ENCODE measurements at regions not wholly inside any gene's neighbourhood (a gene's known extent, or its start where the extent isn't known, plus 50 kb on each side); places are given as distances from the start of the nearest gene placed in this dataset.
"Not testable (repeated sequence)": the region's sequence is repeated elsewhere in the genome, so short reads cannot be mapped to it uniquely, and the experiment has no call there.

GRCh38 chr16:48003206-48003907 is 152.4 kb downstream of the ABCC12 start:
- DNase-seq: no peak

- DNase-seq: no peak
Observed at GRCh38 chr16:48001324-48001895, 154.4 kb downstream of the ABCC12 start.

- no peak for DNase-seq
Observed at GRCh38 chr16:48000622-48001021, 155.2 kb downstream of the ABCC12 start.

- DNase-seq: no peak
Observed at GRCh38 chr16:47999595-47999994, 156.2 kb downstream of the ABCC12 start.

GRCh38 chr16:47995354-47995753 is 160.4 kb downstream of the ABCC12 start:
- no peak for DNase-seq

GRCh38 chr16:47991491-47991890 is 164.3 kb downstream of the ABCC12 start:
- no peak for DNase-seq

- no peak for DNase-seq
Observed at GRCh38 chr16:47990676-47991075, 165.1 kb downstream of the ABCC12 start.

GRCh38 chr16:47987136-47987535 is 168.7 kb downstream of the ABCC12 start:
- no peak for DNase-seq

- no peak for DNase-seq
Observed at GRCh38 chr16:47986031-47986430, 169.8 kb downstream of the ABCC12 start.

- no peak for DNase-seq
Observed at GRCh38 chr16:47984669-47985068, 171.1 kb downstream of the ABCC12 start.

GRCh38 chr16:47983999-47984580 is 171.7 kb downstream of the ABCC12 start:
- no peak for DNase-seq

GRCh38 chr16:47980212-47980611 is 175.6 kb downstream of the ABCC12 start:
- DNase-seq: no peak

GRCh38 chr16:47979616-47980182 is 176.1 kb downstream of the ABCC12 start:
- DNase-seq: no peak

- DNase-seq: no peak
Observed at GRCh38 chr16:47979164-47979520, 176.7 kb downstream of the ABCC12 start.

GRCh38 chr16:47978491-47979163 is 177.2 kb downstream of the ABCC12 start:
- no peak for DNase-seq

- DNase-seq: no peak
Observed at GRCh38 chr16:47977802-47978201, 178.0 kb downstream of the ABCC12 start.

GRCh38 chr16:47976636-47977210 is 179.1 kb downstream of the ABCC12 start:
- DNase-seq: no peak

- DNase-seq: not testable (repeated sequence)
Observed at GRCh38 chr16:47974971-47975370, 180.8 kb downstream of the ABCC12 start.

GRCh38 chr16:47973552-47973951 is 182.2 kb downstream of the ABCC12 start:
- DNase-seq: no peak

GRCh38 chr16:47972246-47972985 is 183.4 kb downstream of the ABCC12 start:
- DNase-seq: no peak

GRCh38 chr16:47971225-47971624 is 184.6 kb downstream of the ABCC12 start:
- DNase-seq: no peak

GRCh38 chr16:47970291-47970931 is 185.4 kb downstream of the ABCC12 start:
- no peak for DNase-seq

Data from midbrain (tissue), 1 donor.